T-helper 1 cell treated with Interleukin-12 subunit alpha and Interleukin-12 subunit beta and Interleukin-4 antibody, amounts not matched to agents 30 μg/mL and 1 μg/mL, for 36 hours (primary cell): ENCODE measurements at regions not wholly inside any gene's neighbourhood (a gene's known extent, or its start where the extent isn't known, plus 50 kb on each side); places are given as distances from the start of the nearest gene placed in this dataset.

Experiments used
- H3K27ac Mint-ChIP-seq: one replicate; pipeline ENCODE4 v1.8.0; 2021; ENCODE audit warnings: mild to moderate bottlenecking, mixed read lengths
- H3K27me3 Mint-ChIP-seq: one replicate; pipeline ENCODE4 v1.8.0; 2021; ENCODE audit warnings: low read depth, mixed read lengths
- H3K36me3 Mint-ChIP-seq: one replicate; pipeline ENCODE4 v1.8.0; 2021; ENCODE audit warnings: low read depth, mixed read lengths
- H3K4me1 Mint-ChIP-seq: one replicate; pipeline ENCODE4 v1.8.0; 2021; ENCODE audit warnings: low read depth, mixed read lengths
- H3K4me3 Mint-ChIP-seq: one replicate; pipeline ENCODE4 v1.8.0; 2021; ENCODE audit warnings: mild to moderate bottlenecking, moderate library complexity, mixed read lengths
- H3K9me3 Mint-ChIP-seq: one replicate; pipeline ENCODE4 v1.8.0; 2021; ENCODE audit warnings: mixed read lengths

GRCh38 chr7:10720042-10720441, 253.6 kb upstream of the PHF14 start:
- Mint-ChIP-seq H3K4me1 (no peaks in the 10 kb centered on the region), H3K36me3 (no peaks in the 10 kb centered on the region), H3K9me3 (no peaks in the 10 kb centered on the region), H3K27ac (no peak overlapping the region), H3K4me3 (no peak overlapping the region), H3K27me3 (no peaks in the 10 kb centered on the region)

GRCh38 chr7:10721289-10721688, 252.4 kb upstream of the PHF14 start:
- no peaks in the 10 kb centered on the region for H3K9me3 Mint-ChIP-seq
- H3K27ac Mint-ChIP-seq = no peak overlapping the region
- H3K36me3 Mint-ChIP-seq = no peaks in the 10 kb centered on the region
- H3K27me3 Mint-ChIP-seq = no peaks in the 10 kb centered on the region
- H3K4me1 Mint-ChIP-seq = no peaks in the 10 kb centered on the region
- no peak overlapping the region for H3K4me3 Mint-ChIP-seq

- Mint-ChIP-seq H3K9me3 (no peaks in the 10 kb centered on the region), H3K4me1 (no peaks in the 10 kb centered on the region), H3K27ac (no peak overlapping the region), H3K4me3 (no peak overlapping the region), H3K27me3 (no peaks in the 10 kb centered on the region), H3K36me3 (no peaks in the 10 kb centered on the region)
These were observed 249.8 kb upstream of the PHF14 start for GRCh38 chr7:10723832-10724231.

- H3K4me3 Mint-ChIP-seq = no peak overlapping the region
- no peaks in the 10 kb centered on the region for H3K4me1 Mint-ChIP-seq
- no peaks in the 10 kb centered on the region for H3K27me3 Mint-ChIP-seq
- H3K27ac Mint-ChIP-seq = no peak overlapping the region
- no peaks in the 10 kb centered on the region for H3K9me3 Mint-ChIP-seq
- H3K36me3 Mint-ChIP-seq = no peaks in the 10 kb centered on the region
These were observed 249.2 kb upstream of the PHF14 start for GRCh38 chr7:10724449-10724848.

GRCh38 chr7:10727636-10728035, 246.0 kb upstream of the PHF14 start:
- no peaks in the 10 kb centered on the region for H3K36me3 Mint-ChIP-seq
- H3K4me1 Mint-ChIP-seq = no peaks in the 10 kb centered on the region
- H3K27me3 Mint-ChIP-seq = no peaks in the 10 kb centered on the region
- no peaks in the 10 kb centered on the region for H3K9me3 Mint-ChIP-seq
- H3K27ac Mint-ChIP-seq = no peak overlapping the region
- H3K4me3 Mint-ChIP-seq = no peak overlapping the region

- Mint-ChIP-seq H3K27me3 (no peaks in the 10 kb centered on the region), H3K27ac (no peak overlapping the region), H3K4me1 (no peaks in the 10 kb centered on the region), H3K4me3 (no peak overlapping the region), H3K9me3 (no peaks in the 10 kb centered on the region), H3K36me3 (no peaks in the 10 kb centered on the region)
These were observed 242.4 kb upstream of the PHF14 start for GRCh38 chr7:10731253-10731773.

GRCh38 chr7:10733747-10734146, 239.9 kb upstream of the PHF14 start:
- no peaks in the 10 kb centered on the region for H3K4me1 Mint-ChIP-seq
- H3K9me3 Mint-ChIP-seq = no peaks in the 10 kb centered on the region
- no peaks in the 10 kb centered on the region for H3K36me3 Mint-ChIP-seq
- no peak overlapping the region for H3K4me3 Mint-ChIP-seq
- H3K27me3 Mint-ChIP-seq = no peaks in the 10 kb centered on the region
- H3K27ac Mint-ChIP-seq = no peak overlapping the region

GRCh38 chr7:10734595-10734994, 239.1 kb upstream of the PHF14 start:
- Mint-ChIP-seq H3K9me3 (no peaks in the 10 kb centered on the region), H3K27ac (no peak overlapping the region), H3K27me3 (no peaks in the 10 kb centered on the region), H3K4me1 (no peaks in the 10 kb centered on the region), H3K4me3 (no peak overlapping the region), H3K36me3 (no peaks in the 10 kb centered on the region)

- no peaks in the 10 kb centered on the region for H3K9me3 Mint-ChIP-seq
- no peak overlapping the region for H3K27ac Mint-ChIP-seq
- H3K27me3 Mint-ChIP-seq = no peaks in the 10 kb centered on the region
- no peaks in the 10 kb centered on the region for H3K36me3 Mint-ChIP-seq
- H3K4me3 Mint-ChIP-seq = no peak overlapping the region
- no peaks in the 10 kb centered on the region for H3K4me1 Mint-ChIP-seq
These were observed 234.3 kb upstream of the PHF14 start for GRCh38 chr7:10739401-10739800.

GRCh38 chr7:10740805-10741204, 232.9 kb upstream of the PHF14 start:
- H3K27me3 Mint-ChIP-seq = no peaks in the 10 kb centered on the region
- peaks cover 10% of the 10 kb centered on the region for H3K9me3 Mint-ChIP-seq
- H3K4me3 Mint-ChIP-seq = no peak overlapping the region
- H3K36me3 Mint-ChIP-seq = no peaks in the 10 kb centered on the region
- no peaks in the 10 kb centered on the region for H3K4me1 Mint-ChIP-seq
- no peak overlapping the region for H3K27ac Mint-ChIP-seq

GRCh38 chr7:10756981-10757380, 216.7 kb upstream of the PHF14 start:
- H3K4me1 Mint-ChIP-seq = no peaks in the 10 kb centered on the region
- H3K9me3 Mint-ChIP-seq = peaks cover 33% of the 10 kb centered on the region
- no peaks in the 10 kb centered on the region for H3K36me3 Mint-ChIP-seq
- no peak overlapping the region for H3K27ac Mint-ChIP-seq
- H3K4me3 Mint-ChIP-seq = no peak overlapping the region
- no peaks in the 10 kb centered on the region for H3K27me3 Mint-ChIP-seq

- H3K27me3 Mint-ChIP-seq = no peaks in the 10 kb centered on the region
- peaks cover 25% of the 10 kb centered on the region for H3K9me3 Mint-ChIP-seq
- no peak overlapping the region for H3K27ac Mint-ChIP-seq
These were observed 214.6 kb upstream of the PHF14 start for GRCh38 chr7:10759120-10759519.

GRCh38 chr7:10767771-10768170, 205.9 kb upstream of the PHF14 start:
- no peak overlapping the region for H3K4me3 Mint-ChIP-seq
- H3K36me3 Mint-ChIP-seq = no peaks in the 10 kb centered on the region
- no peaks in the 10 kb centered on the region for H3K4me1 Mint-ChIP-seq
- no peaks in the 10 kb centered on the region for H3K9me3 Mint-ChIP-seq
- no peaks in the 10 kb centered on the region for H3K27me3 Mint-ChIP-seq
- no peak overlapping the region for H3K27ac Mint-ChIP-seq

More at GRCh38 chr7:10759120-10759519, 214.6 kb upstream of the PHF14 start:
- Mint-ChIP-seq H3K4me1 (no peaks in the 10 kb centered on the region), H3K4me3 (no peak overlapping the region), H3K36me3 (no peaks in the 10 kb centered on the region)

- Mint-ChIP-seq H3K9me3 (no peaks in the 10 kb centered on the region), H3K4me3 (no peak overlapping the region), H3K27me3 (no peaks in the 10 kb centered on the region), H3K4me1 (no peaks in the 10 kb centered on the region), H3K27ac (no peak overlapping the region), H3K36me3 (no peaks in the 10 kb centered on the region)
These were observed 203.5 kb upstream of the PHF14 start for GRCh38 chr7:10770176-10770575.

GRCh38 chr7:10773430-10773829, 200.2 kb upstream of the PHF14 start:
- Mint-ChIP-seq H3K4me3 (no peak overlapping the region), H3K36me3 (no peaks in the 10 kb centered on the region), H3K27ac (no peak overlapping the region), H3K4me1 (no peaks in the 10 kb centered on the region), H3K9me3 (no peaks in the 10 kb centered on the region), H3K27me3 (no peaks in the 10 kb centered on the region)
